GM23338 (cell line): ENCODE measurements at regions not wholly inside any gene's neighbourhood (a gene's known extent, or its start where the extent isn't known, plus 50 kb on each side); places are given as distances from the start of the nearest gene placed in this dataset.
A peak's percentile ranks its signal among the peaks of the same experiment; 100 is the strongest.

Experiments
- ATAC-seq: fragments of 200-7000 bp; cut with Tn5 transposase; 3 replicates; pipeline ENCODE4 v1.9.1; 2020
- DNase-seq: peaks from one replicate; pipeline ENCODE4 v3.0.0-alpha.2; 2015; ENCODE audit warnings: low spot score
- H2AFZ ChIP-seq: fragments of 200-600 bp; sonication (generic); 2 replicates; pipeline ENCODE4 v1.8.0; 2016; ENCODE audit warnings: antibody characterized with exemption, mild to moderate bottlenecking, moderate library complexity
- H3F3A ChIP-seq: fragments of 200-600 bp; sonication (generic); replicated peaks from 2 replicates; pipeline ENCODE4 v1.8.0; 2017; ENCODE audit warnings: antibody characterized with exemption, mixed run types, low read depth
- H3K27ac ChIP-seq: fragments of 200-600 bp; sonication (generic); 2 replicates; pipeline ENCODE4 v1.6.1; 2016; ENCODE audit warnings: low read depth
- H3K27me3 ChIP-seq: fragments of 200-600 bp; sonication (generic); 2 replicates; pipeline ENCODE4 v1.8.0; 2016; ENCODE audit warnings: mild to moderate bottlenecking, mixed run types, moderate library complexity; ENCODE audit not compliant: insufficient read depth
- H3K36me3 ChIP-seq: fragments of 200-600 bp; sonication (generic); 2 replicates; pipeline ENCODE4 v1.8.0; 2016; ENCODE audit warnings: mild to moderate bottlenecking; ENCODE audit not compliant: insufficient read depth
- H3K4me1 ChIP-seq: fragments of 200-600 bp; sonication (generic); 2 replicates; pipeline ENCODE4 v1.8.0; 2016; ENCODE audit warnings: mild to moderate bottlenecking, moderate library complexity; ENCODE audit not compliant: insufficient read depth
- H3K4me2 ChIP-seq: fragments of 200-600 bp; sonication (generic); 2 replicates; pipeline ENCODE4 v1.7.1; 2017; ENCODE audit warnings: mixed run types
- H3K4me3 ChIP-seq: fragments of 200-600 bp; sonication (generic); 2 replicates; pipeline ENCODE4 v1.6.1; 2016; ENCODE audit warnings: mixed run types
- H3K79me2 ChIP-seq: fragments of 200-600 bp; sonication (generic); replicated peaks from 2 replicates; pipeline ENCODE4 v1.8.0; 2017; ENCODE audit warnings: mild to moderate bottlenecking; ENCODE audit not compliant: insufficient read depth
- H3K9me2 ChIP-seq: fragments of 200-600 bp; sonication (generic); 2 replicates; pipeline ENCODE4 v1.8.0; 2017; ENCODE audit not compliant: insufficient read depth
- H4K20me1 ChIP-seq: fragments of 200-600 bp; sonication (generic); replicated peaks from 2 replicates; pipeline ENCODE4 v1.8.0; 2017; ENCODE audit warnings: mild to moderate bottlenecking; ENCODE audit not compliant: insufficient read depth
- H3K27ac Mint-ChIP-seq: 2 replicates; pipeline ENCODE4 v1.8.0; 2020; ENCODE audit warnings: inconsistent platforms, mild to moderate bottlenecking, moderate library complexity, mixed read lengths
- H3K27me3 Mint-ChIP-seq: 3 replicates; pipeline ENCODE4 v1.8.0; 2022; ENCODE audit warnings: low read depth, mild to moderate bottlenecking, moderate library complexity, mixed read lengths, inconsistent platforms; ENCODE audit not compliant: insufficient read depth, poor library complexity
- H3K36me3 Mint-ChIP-seq: 3 replicates; pipeline ENCODE4 v1.8.0; 2021; ENCODE audit warnings: low read depth, mild to moderate bottlenecking, inconsistent platforms, moderate library complexity, mixed read lengths
- H3K4me1 Mint-ChIP-seq: 3 replicates; pipeline ENCODE4 v1.8.0; 2020; ENCODE audit warnings: mild to moderate bottlenecking, inconsistent platforms, mixed read lengths
- H3K4me3 Mint-ChIP-seq: 3 replicates; pipeline ENCODE4 v1.8.0; 2021; ENCODE audit warnings: moderate library complexity, mild to moderate bottlenecking, inconsistent platforms, mixed read lengths
- H3K9me3 Mint-ChIP-seq: 3 replicates; pipeline ENCODE4 v1.8.0; 2020; ENCODE audit warnings: moderate library complexity, mild to moderate bottlenecking, inconsistent platforms, mixed read lengths
- CREB1 ChIP-seq: fragments of 250-450 bp; sonication (Bioruptor Pico); IDR thresholded peaks from 2 replicates; pipeline ENCODE4 v1.5.0; 2020; ENCODE audit warnings: low read depth, mild to moderate bottlenecking, moderate library complexity
- EZH2phosphoT487 ChIP-seq: fragments of 200-600 bp; sonication (generic); IDR thresholded peaks from one replicate; pipeline ENCODE4 v1.8.1; 2018; ENCODE audit warnings: antibody characterized with exemption; ENCODE audit not compliant: unreplicated experiment
- JUNB ChIP-seq: IDR thresholded peaks from one replicate; pipeline ENCODE4 v1.6.1; 2016; ENCODE audit warnings: antibody characterized with exemption; ENCODE audit not compliant: unreplicated experiment
- NANOG ChIP-seq: IDR thresholded peaks from 2 replicates; pipeline ENCODE4 v1.6.1; 2016; ENCODE audit warnings: antibody characterized with exemption, borderline replicate concordance
- STAT1 ChIP-seq: IDR thresholded peaks from one replicate; pipeline ENCODE4 v1.6.1; 2016; ENCODE audit warnings: antibody characterized with exemption; ENCODE audit not compliant: unreplicated experiment
- ZNF114 ChIP-seq: fragments of 250-450 bp; sonication (Bioruptor Pico); IDR thresholded peaks from 2 replicates; pipeline ENCODE4 v1.5.0; 2020; ENCODE audit warnings: mild to moderate bottlenecking, moderate library complexity
- ZNF331 ChIP-seq: fragments of 250-450 bp; sonication (Bioruptor Pico); IDR thresholded peaks from 2 replicates; pipeline ENCODE4 v1.5.0; 2020; ENCODE audit warnings: low read depth, mild to moderate bottlenecking, moderate library complexity
- ZNF462 ChIP-seq: fragments of 250-450 bp; sonication (Bioruptor Pico); IDR thresholded peaks from 2 replicates; pipeline ENCODE4 v1.5.0; 2020; ENCODE audit warnings: mild to moderate bottlenecking, moderate library complexity

- H3K36me3 ChIP-seq: no peaks in the 10 kb centered on the region
- no peak overlapping the region; the same call in 1 of the 2 replicates for H3K4me2 ChIP-seq
- H3K4me1 ChIP-seq: peaks cover 11% of the 10 kb centered on the region
- Mint-ChIP-seq H3K36me3 (peaks cover 6% of the 10 kb centered on the region; the same call in 2 of the 3 replicates), H3K27me3 (no peaks in the 10 kb centered on the region), H3K9me3 (peaks cover 9% of the 10 kb centered on the region; the same call in 2 of the 3 replicates), H3K4me3 (no peak overlapping the region; the same call in 2 of the 3 replicates), H3K4me1 (peaks cover 9% of the 10 kb centered on the region), H3K27ac (no peak overlapping the region)
- H3K9me2 ChIP-seq: no peaks in the 10 kb centered on the region
- DNase-seq (peak; percentile 39), ATAC-seq (peak; percentile 91)
- no peaks in the 10 kb centered on the region for H3K27me3 ChIP-seq
- H3K4me3 ChIP-seq: no peak overlapping the region
- H3K27ac ChIP-seq: no peak overlapping the region
- TF ChIP-seq ZNF114 (CRISPR knock-in tag): no peak
- TF ChIP-seq CREB1 (CRISPR knock-in tag): no peak
- TF ChIP-seq ZNF462: no peak
- TF ChIP-seq ZNF331 (CRISPR knock-in tag): no peak
- no peak for TF ChIP-seq JUNB
- TF ChIP-seq STAT1: no peak
- no peak for TF ChIP-seq EZH2phosphoT487
- TF ChIP-seq NANOG: no peak
- no peaks in the 10 kb centered on the region for H3K79me2 ChIP-seq
- no peaks in the 10 kb centered on the region for H3F3A ChIP-seq
- no peaks in the 10 kb centered on the region for H4K20me1 ChIP-seq
- no peak overlapping the region for H2AFZ ChIP-seq
Observed at GRCh38 chr12:17818931-17819330, 271.1 kb downstream of the RERGL start.
